Thymus (tissue), 11 donors: ENCODE measurements at regions not wholly inside any gene's neighbourhood (a gene's known extent, or its start where the extent isn't known, plus 50 kb on each side); places are given as distances from the start of the nearest gene placed in this dataset.
"Not testable (repeated sequence)": the region's sequence is repeated elsewhere in the genome, so short reads cannot be mapped to it uniquely, and the experiment has no call there.

Experiments
- DNase-seq, 9 donors: peaks; one replicate each; pipeline ENCODE4 v3.0.0-alpha.2; 2013; ENCODE audit warnings: low spot score in 9 of 9, low read depth in 6 of 9, missing footprints in 1 of 9
- H3K27ac ChIP-seq, 2 donors: one replicate each; pipeline ENCODE4 v1.5.1; 2013; ENCODE audit warnings: control low read depth in 1 of 2, low read depth in 1 of 2, low read length in 1 of 2, mild to moderate bottlenecking in 1 of 2, moderate library complexity in 1 of 2
- H3K27me3 ChIP-seq, 2 donors: one replicate each; pipeline ENCODE4 v1.5.1; 2013; ENCODE audit warnings: low read length in 1 of 2; ENCODE audit not compliant: control insufficient read depth in 2 of 2, insufficient read depth in 1 of 2
- H3K36me3 ChIP-seq, 2 donors: one replicate each; pipeline ENCODE4 v1.5.1; 2013; ENCODE audit warnings: low read length in 1 of 2, mild to moderate bottlenecking in 1 of 2, moderate library complexity in 1 of 2; ENCODE audit not compliant: control insufficient read depth in 2 of 2, insufficient read depth in 2 of 2
- H3K4me1 ChIP-seq, 2 donors: one replicate each; pipeline ENCODE4 v1.5.1; 2013; ENCODE audit warnings: low read length in 2 of 2; ENCODE audit not compliant: control insufficient read depth in 2 of 2, insufficient read depth in 2 of 2
- H3K4me3 ChIP-seq, 2 donors: one replicate each; pipeline ENCODE4 v1.5.1; 2013; ENCODE audit warnings: low read length in 2 of 2, control low read depth in 1 of 2, mild to moderate bottlenecking in 1 of 2
- H3K9me3 ChIP-seq, 2 donors: one replicate each; pipeline ENCODE4 v1.5.1; 2013; ENCODE audit warnings: low read length in 1 of 2, mild to moderate bottlenecking in 1 of 2; ENCODE audit not compliant: control insufficient read depth in 2 of 2, insufficient read depth in 1 of 2
- WGBS: extraction: QIAGEN DNeasy Blood & Tissue Kit; methylation state at CpG from one replicate; pipeline ENCODE4 v1.1.7; 2013; 5-methylcytosine and 5-hydroxymethylcytosine counted together
- donor health status: healthy.

DNA sequence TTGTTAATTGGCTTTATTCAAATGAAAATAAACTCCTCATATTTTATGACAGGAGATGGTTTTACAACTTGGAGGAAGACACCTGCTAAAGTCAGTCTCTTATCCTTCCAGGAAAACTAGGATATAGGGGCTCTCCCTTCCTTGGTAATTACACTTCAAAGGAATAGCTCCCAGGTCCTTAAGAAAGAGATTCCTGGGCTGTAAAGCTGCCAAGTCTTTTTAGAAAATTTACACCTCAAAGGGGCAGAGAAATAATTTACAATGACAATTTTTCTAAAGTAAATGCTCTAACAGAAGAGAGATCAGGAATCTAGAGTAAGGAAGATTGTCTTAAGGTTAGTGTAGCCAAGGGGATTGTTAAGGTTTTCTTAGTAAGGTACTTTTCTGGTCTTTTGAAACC is 1359.0 kb downstream of the OLFM4 start:
- Histone ChIP-seq H3K36me3 (no peaks in the 10 kb centered on the region), H3K27me3 (no peaks in the 10 kb centered on the region), H3K9me3 (no peaks in the 10 kb centered on the region), H3K27ac (no peak overlapping the region), H3K4me1 (no peaks in the 10 kb centered on the region), H3K4me3 (no peak overlapping the region)
- DNase-seq = no peak

DNA sequence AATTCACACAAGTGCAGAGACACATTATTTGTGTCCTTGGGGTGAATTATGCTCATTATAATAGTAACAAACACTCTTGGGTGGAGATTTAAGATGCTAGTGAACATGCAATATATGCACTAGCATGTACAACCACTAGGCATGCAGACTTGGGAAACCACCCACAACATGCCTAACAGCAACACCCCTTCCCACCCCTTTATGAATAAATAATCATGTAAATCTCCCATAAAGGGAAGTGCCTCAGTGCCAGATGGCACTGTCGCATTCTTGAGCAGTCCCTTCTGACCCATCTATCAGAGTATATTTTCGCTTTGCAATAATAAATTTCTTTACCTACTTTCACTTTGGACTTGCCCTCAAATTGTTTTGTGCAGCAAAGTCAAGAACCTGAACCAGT is 1362.2 kb downstream of the OLFM4 start:
- 90% methylated on average over 2 of the region's 2 CpGs for WGBS
- Histone ChIP-seq H3K36me3 (no peaks in the 10 kb centered on the region), H3K4me3 (no peak overlapping the region), H3K27ac (no peak overlapping the region), H3K9me3 (no peaks in the 10 kb centered on the region), H3K27me3 (no peaks in the 10 kb centered on the region), H3K4me1 (no peaks in the 10 kb centered on the region)
- no peak for DNase-seq

DNA sequence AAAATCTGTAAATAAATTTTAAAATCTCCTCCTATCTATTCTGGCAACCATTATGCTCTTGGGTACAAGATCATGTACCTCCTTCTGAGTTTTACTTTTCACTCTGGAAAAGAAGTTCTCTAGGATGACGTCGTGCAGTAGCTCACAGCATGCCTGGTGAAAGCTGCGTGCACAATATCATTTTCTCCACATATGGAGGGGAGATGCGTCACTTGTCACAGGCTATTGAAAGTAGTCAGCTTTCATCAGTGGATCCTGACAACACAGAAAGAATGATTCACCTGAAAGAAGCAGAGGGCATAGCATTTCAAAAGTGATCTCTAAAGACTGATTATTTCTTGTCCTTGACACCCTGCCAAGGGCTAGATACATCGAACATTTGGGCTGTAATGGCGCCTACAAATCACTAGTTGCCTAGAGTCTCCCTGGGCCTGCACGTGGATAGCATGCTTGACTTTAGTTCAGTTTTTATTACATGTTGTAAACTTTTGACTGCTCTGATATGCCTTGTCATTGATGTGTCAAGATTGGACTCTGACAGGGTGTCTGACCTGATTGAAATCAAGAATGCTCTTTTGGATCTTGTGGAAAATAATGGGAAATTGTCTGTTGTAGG is 1365.6 kb downstream of the OLFM4 start:
- 74% methylated on average over 7 of the region's 7 CpGs for WGBS

GRCh38 chr13:54394908-54395307 is 1366.3 kb downstream of the OLFM4 start:
- Histone ChIP-seq H3K4me3 (no peak overlapping the region), H3K36me3 (no peaks in the 10 kb centered on the region), H3K27me3 (no peaks in the 10 kb centered on the region), H3K4me1 (no peaks in the 10 kb centered on the region), H3K9me3 (no peaks in the 10 kb centered on the region), H3K27ac (no peak overlapping the region)
- 87% methylated on average over 6 of the region's 6 CpGs for WGBS
- DNase-seq = no peak

More for the DNA sequence above, 1365.6 kb downstream of the OLFM4 start:
- Histone ChIP-seq H3K27ac (no peak overlapping the region), H3K27me3 (no peaks in the 10 kb centered on the region), H3K36me3 (no peaks in the 10 kb centered on the region), H3K4me1 (no peaks in the 10 kb centered on the region), H3K9me3 (no peaks in the 10 kb centered on the region), H3K4me3 (no peak overlapping the region)
- no peak for DNase-seq

- Histone ChIP-seq H3K4me1 (no peaks in the 10 kb centered on the region), H3K36me3 (no peaks in the 10 kb centered on the region), H3K9me3 (no peaks in the 10 kb centered on the region), H3K4me3 (no peak overlapping the region), H3K27me3 (no peaks in the 10 kb centered on the region), H3K27ac (no peak overlapping the region)
- DNase-seq = no peak
- WGBS = 96% methylated on average over 1 of the region's 1 CpG
Measured at GRCh38 chr13:54402495-54402894, 1373.9 kb downstream of the OLFM4 start.

DNA sequence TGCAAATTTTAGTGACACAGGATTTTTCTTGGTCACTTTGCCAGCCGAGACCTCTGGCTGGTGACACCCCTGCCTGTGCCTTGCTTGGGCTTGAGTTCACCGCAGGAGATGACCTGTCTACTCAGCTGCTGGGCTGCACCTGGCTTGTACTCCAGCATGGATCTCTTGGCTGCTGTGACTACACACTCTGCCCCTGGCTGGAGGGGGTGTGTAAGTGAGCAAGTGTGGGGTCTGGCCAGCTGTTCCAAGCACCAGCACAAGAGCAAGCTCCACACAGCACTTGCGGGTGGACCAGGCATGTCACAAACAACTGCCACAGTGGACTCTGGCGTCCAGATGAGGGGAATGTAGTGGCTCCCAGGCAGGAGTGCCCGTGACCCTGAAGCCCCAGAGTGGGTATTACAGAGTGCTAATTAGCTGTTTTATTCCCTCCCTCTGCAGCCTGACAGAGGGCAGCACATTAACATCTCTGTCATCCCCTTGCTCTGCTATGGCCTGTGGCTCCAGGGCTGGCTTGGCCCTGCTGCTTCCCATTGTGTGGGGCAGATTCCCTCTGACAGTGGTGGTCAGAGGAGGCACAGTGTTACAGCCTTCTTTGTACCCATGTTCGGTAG is 1387.2 kb downstream of the OLFM4 start:
- 94% methylated on average over 6 of the region's 6 CpGs for WGBS
- peaks cover 1 to 9% of the 10 kb centered on the region in 2 donors for H3K9me3 ChIP-seq
- no peaks in the 10 kb centered on the region for H3K4me1 ChIP-seq
- no peak overlapping the region for H3K27ac ChIP-seq
- no peaks in the 10 kb centered on the region for H3K36me3 ChIP-seq
- no peaks in the 10 kb centered on the region for H3K27me3 ChIP-seq
- DNase-seq = no peak
- H3K4me3 ChIP-seq = no peak overlapping the region

GRCh38 chr13:54422946-54423345 is 1394.3 kb downstream of the OLFM4 start:
- H3K36me3 ChIP-seq, H3K9me3 ChIP-seq, H3K27ac ChIP-seq, DNase-seq, H3K4me3 ChIP-seq, H3K4me1 ChIP-seq, H3K27me3 ChIP-seq: not testable (repeated sequence)
- WGBS = 86% methylated on average over 15 of the region's 15 CpGs

DNA sequence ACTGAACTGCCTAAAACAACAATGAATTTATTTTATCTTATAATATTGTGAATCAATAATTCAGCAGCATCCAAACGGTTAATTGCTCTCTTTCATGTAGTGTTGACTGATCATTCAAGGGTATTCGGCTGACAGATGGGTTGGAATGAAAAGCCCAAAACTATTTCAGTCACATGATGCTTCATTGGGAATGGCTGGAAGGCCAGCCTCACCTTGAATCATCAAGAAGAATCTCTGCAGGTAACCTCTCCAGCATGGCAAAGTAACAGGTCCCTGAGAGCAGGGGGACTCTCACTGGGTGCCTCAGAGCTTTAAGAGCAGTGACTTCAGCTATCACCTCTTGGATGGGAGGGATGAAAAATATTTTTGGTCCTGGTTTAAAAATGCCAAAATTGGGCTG is 1395.7 kb downstream of the OLFM4 start:
- Histone ChIP-seq H3K9me3 (no peaks in the 10 kb centered on the region), H3K4me1 (no peaks in the 10 kb centered on the region), H3K27ac (no peak overlapping the region), H3K27me3 (no peaks in the 10 kb centered on the region), H3K36me3 (no peaks in the 10 kb centered on the region), H3K4me3 (no peak overlapping the region)
- 86% methylated on average over 2 of the region's 2 CpGs for WGBS
- DNase-seq = no peak

- Histone ChIP-seq H3K4me1 (no peaks in the 10 kb centered on the region), H3K36me3 (no peaks in the 10 kb centered on the region), H3K27me3 (no peaks in the 10 kb centered on the region), H3K27ac (no peak overlapping the region), H3K4me3 (no peak overlapping the region), H3K9me3 (no peaks in the 10 kb centered on the region)
- no peak for DNase-seq
- WGBS = 92% methylated on average over 4 of the region's 4 CpGs
Measured at GRCh38 chr13:54433493-54434206, 1405.0 kb downstream of the OLFM4 start.
